Mesodermal cell (in vitro differentiated cells): ENCODE measurements at regions not wholly inside any gene's neighbourhood (a gene's known extent, or its start where the extent isn't known, plus 50 kb on each side); places are given as distances from the start of the nearest gene placed in this dataset.

Experiments used
- H3K27ac ChIP-seq: 2 replicates; pipeline ENCODE4 v1.7.0; 2013; ENCODE audit warnings: mild to moderate bottlenecking, low read depth, low read length, moderate library complexity; ENCODE audit not compliant: severe bottlenecking
- H3K36me3 ChIP-seq: 2 replicates; pipeline ENCODE4 v1.7.1; 2013; ENCODE audit warnings: mild to moderate bottlenecking, low read length, moderate library complexity; ENCODE audit not compliant: control insufficient read depth, insufficient read depth
- H3K4me1 ChIP-seq: one replicate; pipeline ENCODE4 v1.7.1; 2013; ENCODE audit warnings: mild to moderate bottlenecking, low read length; ENCODE audit not compliant: insufficient read depth, control insufficient read depth, poor library complexity, severe bottlenecking
- H3K4me3 ChIP-seq: 2 replicates; pipeline ENCODE4 v1.7.0; 2013; ENCODE audit warnings: low read length, control low read depth, mild to moderate bottlenecking; ENCODE audit not compliant: insufficient read depth, poor library complexity, severe bottlenecking; ENCODE audit errors: extremely low read depth
- H3K9me3 ChIP-seq: 2 replicates; pipeline ENCODE4 v1.7.1; 2013; ENCODE audit warnings: mild to moderate bottlenecking, low read length, moderate library complexity; ENCODE audit not compliant: control insufficient read depth
- WGBS, 2 experiments: methylation state at CpG; one replicate each; pipeline ENCODE4 v1.1.5; 2013; ENCODE audit warnings: missing lambda C conversion rate in 2 of 2; ENCODE audit not compliant: insufficient coverage in 2 of 2; 5-methylcytosine and 5-hydroxymethylcytosine counted together

GRCh38 chr10:128337860-128338378 is 211.7 kb upstream of the MKI67 start:
- H3K27ac ChIP-seq = no peak overlapping the region
- H3K36me3 ChIP-seq = no peaks in the 10 kb centered on the region
- H3K4me1 ChIP-seq = no peaks in the 10 kb centered on the region
- H3K9me3 ChIP-seq = no peaks in the 10 kb centered on the region
- no peak overlapping the region for H3K4me3 ChIP-seq
- 87 to 93% methylated on average over 5 to 6 of the region's 7 CpGs for WGBS, 2 experiments

GRCh38 chr10:128338951-128339350 is 212.7 kb upstream of the MKI67 start:
- Histone ChIP-seq H3K4me1 (no peaks in the 10 kb centered on the region), H3K27ac (no peak overlapping the region), H3K36me3 (no peaks in the 10 kb centered on the region), H3K9me3 (no peaks in the 10 kb centered on the region), H3K4me3 (no peak overlapping the region)
- WGBS, 2 experiments = no CpG with 5 or more reads among the region's 3 CpGs

- WGBS, 2 experiments = 93% methylated on average over 3 to 4 of the region's 4 CpGs
- H3K36me3 ChIP-seq = no peaks in the 10 kb centered on the region
- no peaks in the 10 kb centered on the region for H3K4me1 ChIP-seq
- no peak overlapping the region for H3K4me3 ChIP-seq
- no peaks in the 10 kb centered on the region for H3K9me3 ChIP-seq
- no peak overlapping the region for H3K27ac ChIP-seq
Measured at GRCh38 chr10:128339753-128340152, 213.5 kb upstream of the MKI67 start.

- Histone ChIP-seq H3K27ac (no peak overlapping the region), H3K9me3 (no peaks in the 10 kb centered on the region), H3K4me3 (no peak overlapping the region), H3K4me1 (no peaks in the 10 kb centered on the region), H3K36me3 (no peaks in the 10 kb centered on the region)
- WGBS, 2 experiments = 90 to 91% methylated on average over 2 of the region's 4 CpGs
Measured at GRCh38 chr10:128345353-128345752, 219.1 kb upstream of the MKI67 start.

- Histone ChIP-seq H3K36me3 (no peaks in the 10 kb centered on the region), H3K27ac (no peak overlapping the region), H3K9me3 (no peaks in the 10 kb centered on the region), H3K4me3 (no peak overlapping the region), H3K4me1 (no peaks in the 10 kb centered on the region)
- WGBS, 2 experiments = 79 to 95% methylated on average over 3 of the region's 3 CpGs
Measured at GRCh38 chr10:128360783-128361182, 234.6 kb upstream of the MKI67 start.

DNA sequence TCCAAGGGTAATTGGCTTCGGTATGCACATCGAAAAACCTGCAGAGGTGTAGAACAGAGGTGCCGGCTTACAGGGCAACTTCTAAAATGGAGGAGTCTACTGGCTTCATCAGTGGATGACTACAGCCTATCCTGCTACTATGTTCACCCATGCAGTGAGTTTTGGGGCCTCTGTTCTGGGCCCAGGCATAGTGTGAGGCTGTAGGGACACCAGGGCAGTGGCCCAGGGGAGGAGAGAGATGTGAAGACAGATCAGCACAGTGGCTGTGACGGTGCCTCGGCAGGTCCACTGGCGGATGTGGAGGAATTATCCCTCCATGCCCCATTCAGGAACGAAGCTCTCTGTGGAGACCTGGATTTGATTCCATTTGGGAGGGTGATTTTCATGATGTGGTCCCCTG is 235.3 kb upstream of the MKI67 start:
- no peaks in the 10 kb centered on the region for H3K9me3 ChIP-seq
- no peak overlapping the region for H3K27ac ChIP-seq
- H3K36me3 ChIP-seq = no peaks in the 10 kb centered on the region
- no peak overlapping the region for H3K4me3 ChIP-seq
- H3K4me1 ChIP-seq = no peaks in the 10 kb centered on the region
- 90 to 97% methylated on average over 3 to 5 of the region's 7 CpGs for WGBS, 2 experiments

DNA sequence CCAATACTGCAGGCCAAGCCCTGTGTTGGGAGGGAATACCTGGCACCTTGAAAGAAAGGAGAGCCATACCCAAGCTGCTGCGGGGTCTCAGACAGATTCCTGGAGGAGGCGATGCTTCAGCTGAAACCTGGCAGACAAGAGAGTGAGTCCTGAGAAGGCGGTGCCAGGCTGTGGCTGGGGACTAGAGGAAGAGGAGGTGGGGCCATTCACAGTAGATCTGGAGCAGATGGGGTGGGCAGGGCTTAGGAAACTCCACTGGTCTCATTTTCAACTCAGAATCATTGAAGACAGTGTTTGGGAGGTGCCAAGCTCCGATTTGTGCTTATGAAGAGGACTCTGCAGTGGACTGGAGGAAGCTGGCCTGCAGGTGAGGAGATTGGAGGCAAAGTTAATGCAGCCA is 236.3 kb upstream of the MKI67 start:
- no peak overlapping the region for H3K4me3 ChIP-seq
- WGBS, 2 experiments = 67 to 84% methylated on average over 3 to 4 of the region's 4 CpGs

DNA sequence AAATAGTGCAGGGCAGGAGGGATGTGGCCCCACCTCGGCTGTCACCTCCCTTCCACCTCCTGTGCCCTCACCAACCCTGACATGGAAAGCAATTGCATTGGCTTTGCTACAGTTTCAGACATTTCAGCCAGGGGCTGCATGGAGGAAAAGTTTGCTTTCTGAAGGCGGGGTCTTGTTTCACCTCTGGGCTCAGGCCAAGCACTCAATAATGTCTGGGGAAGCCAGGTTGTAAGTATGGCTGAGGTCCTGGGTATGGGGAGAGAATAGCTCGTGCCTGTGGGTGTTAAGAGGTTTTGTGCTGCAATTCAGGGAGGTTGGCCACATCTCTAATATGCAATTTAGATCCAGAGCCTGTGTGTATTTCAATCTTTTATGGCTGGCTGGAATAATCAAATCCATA is 238.4 kb upstream of the MKI67 start:
- WGBS, 2 experiments = 52 to 64% methylated on average over 3 of the region's 3 CpGs
- no peaks in the 10 kb centered on the region for H3K9me3 ChIP-seq
- no peaks in the 10 kb centered on the region for H3K4me1 ChIP-seq
- H3K4me3 ChIP-seq = no peak overlapping the region
- no peak overlapping the region for H3K27ac ChIP-seq
- no peaks in the 10 kb centered on the region for H3K36me3 ChIP-seq

More for the DNA sequence above, 236.3 kb upstream of the MKI67 start:
- no peaks in the 10 kb centered on the region for H3K36me3 ChIP-seq
- H3K4me1 ChIP-seq = no peaks in the 10 kb centered on the region
- H3K27ac ChIP-seq = no peak overlapping the region
- H3K9me3 ChIP-seq = no peaks in the 10 kb centered on the region

DNA sequence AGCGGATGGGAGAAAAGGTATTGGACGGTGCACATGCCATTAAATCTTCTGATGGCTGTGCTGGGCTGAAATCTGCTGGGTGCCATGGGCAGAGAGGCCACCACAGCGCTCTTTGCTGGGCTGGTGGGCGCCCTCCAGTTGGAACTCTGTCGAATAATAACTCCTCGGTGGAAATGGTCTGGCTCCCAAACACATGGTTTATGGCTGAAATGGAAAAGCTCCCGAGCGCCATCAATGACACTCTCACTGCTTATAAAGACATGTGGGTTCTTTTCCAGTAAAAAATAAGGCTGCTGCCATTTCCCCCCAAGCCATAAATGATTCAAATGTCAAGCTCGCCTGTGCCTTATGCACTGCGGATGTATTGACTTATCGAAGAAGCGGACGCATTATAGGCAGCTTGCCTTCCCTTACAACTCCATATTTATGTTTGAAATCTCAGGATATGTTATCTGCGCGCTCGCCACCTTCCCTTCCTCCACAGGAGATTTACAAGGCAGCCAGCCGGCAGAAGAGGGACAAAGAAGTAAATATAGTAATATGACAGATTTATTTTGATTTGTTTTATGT is 239.0 kb upstream of the MKI67 start:
- no peaks in the 10 kb centered on the region for H3K4me1 ChIP-seq
- no peak overlapping the region for H3K27ac ChIP-seq
- no peaks in the 10 kb centered on the region for H3K36me3 ChIP-seq
- H3K4me3 ChIP-seq = no peak overlapping the region
- no peaks in the 10 kb centered on the region for H3K9me3 ChIP-seq
- WGBS, 2 experiments = 93 to 95% methylated on average over 12 to 14 of the region's 17 CpGs

DNA sequence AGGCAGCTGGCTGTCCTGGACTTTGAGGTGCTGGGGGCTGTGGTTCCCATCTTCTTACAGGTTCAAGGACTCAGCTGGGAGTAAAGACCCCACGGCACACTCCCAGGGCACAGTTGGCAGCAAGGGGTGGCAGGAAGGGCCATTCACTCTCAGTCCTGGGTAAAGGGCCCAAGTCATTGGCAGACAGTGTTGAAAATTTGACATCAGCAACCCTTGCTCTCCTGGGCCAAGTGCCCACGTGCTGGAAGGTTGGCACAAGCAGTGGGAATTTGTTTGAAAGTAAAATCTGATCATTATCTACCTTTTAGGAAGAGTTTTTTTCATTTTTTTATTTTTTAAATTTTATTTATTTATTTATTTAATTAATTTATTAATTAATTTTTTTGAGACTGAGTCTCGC is 241.6 kb upstream of the MKI67 start:
- Histone ChIP-seq H3K27ac (no peak overlapping the region), H3K9me3 (no peaks in the 10 kb centered on the region), H3K36me3 (no peaks in the 10 kb centered on the region), H3K4me3 (no peak overlapping the region), H3K4me1 (no peaks in the 10 kb centered on the region)
- WGBS, 2 experiments = 100% methylated on average over 1 to 2 of the region's 3 CpGs

DNA sequence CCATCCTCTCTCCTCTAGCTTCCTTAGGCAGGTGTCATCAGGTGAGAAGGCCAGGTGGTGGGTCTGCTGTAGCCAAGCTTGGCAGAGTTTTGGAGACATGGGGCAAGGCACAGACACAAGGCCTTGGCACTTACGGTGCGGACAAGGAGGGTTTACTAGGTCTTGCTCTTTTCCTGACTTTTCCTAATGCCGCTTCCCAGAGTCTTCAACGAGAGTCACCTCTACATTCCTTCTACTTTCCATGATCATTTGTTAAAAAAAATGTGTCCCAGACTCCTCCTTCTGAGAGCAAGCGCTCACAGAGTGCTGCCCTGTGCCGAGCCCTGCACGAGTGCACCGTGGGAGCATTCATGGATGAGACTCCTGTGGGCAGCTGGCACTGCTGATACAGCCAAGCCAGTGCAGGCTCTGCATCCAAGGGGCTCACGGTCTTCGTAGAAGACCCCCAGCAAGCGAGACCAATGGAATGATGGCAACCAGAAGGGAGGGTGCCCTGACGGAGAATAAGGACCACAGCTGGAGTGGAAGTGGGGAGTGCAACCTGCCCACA is 243.0 kb upstream of the MKI67 start:
- Histone ChIP-seq H3K27ac (no peak overlapping the region), H3K4me1 (no peaks in the 10 kb centered on the region), H3K36me3 (no peaks in the 10 kb centered on the region), H3K9me3 (no peaks in the 10 kb centered on the region), H3K4me3 (no peak overlapping the region)
- WGBS, 2 experiments = 88 to 89% methylated on average over 11 to 12 of the region's 12 CpGs
